GM23338 (cell line): ENCODE measurements at regions not wholly inside any gene's neighbourhood (a gene's known extent, or its start where the extent isn't known, plus 50 kb on each side); places are given as distances from the start of the nearest gene placed in this dataset.
A peak's percentile ranks its signal among the peaks of the same experiment; 100 is the strongest.

Experiments used
- CTCF ChIP-seq, 2 experiments: fragments of 200-600 bp in 1 of 2; sonication (generic) in 1 of 2; conservative IDR thresholded peaks; 2 replicates each; pipeline versions ENCODE4 v1.5.1 to v1.6.1; 2016 to 2017; ENCODE audit warnings: antibody characterized with exemption in 2 of 2, low read depth in 2 of 2, mild to moderate bottlenecking in 2 of 2, moderate library complexity in 1 of 2
- EZH2 ChIP-seq: fragments of 200-600 bp; sonication (generic); IDR thresholded peaks from one replicate; pipeline ENCODE4 v1.8.0; 2017; ENCODE audit warnings: antibody characterized with exemption, mild to moderate bottlenecking, low read depth; ENCODE audit not compliant: unreplicated experiment
- EZH2phosphoT487 ChIP-seq: fragments of 200-600 bp; sonication (generic); IDR thresholded peaks from one replicate; pipeline ENCODE4 v1.8.1; 2018; ENCODE audit warnings: antibody characterized with exemption; ENCODE audit not compliant: unreplicated experiment
- JUNB ChIP-seq: IDR thresholded peaks from one replicate; pipeline ENCODE4 v1.6.1; 2016; ENCODE audit warnings: antibody characterized with exemption; ENCODE audit not compliant: unreplicated experiment
- POLR2AphosphoS5 ChIP-seq: IDR thresholded peaks from 2 replicates; pipeline ENCODE4 v1.6.1; 2016; ENCODE audit warnings: antibody characterized with exemption, low read depth
- STAT1 ChIP-seq: IDR thresholded peaks from one replicate; pipeline ENCODE4 v1.6.1; 2016; ENCODE audit warnings: antibody characterized with exemption; ENCODE audit not compliant: unreplicated experiment
- ZNF114 ChIP-seq: fragments of 250-450 bp; sonication (Bioruptor Pico); IDR thresholded peaks from 2 replicates; pipeline ENCODE4 v1.5.0; 2020; ENCODE audit warnings: mild to moderate bottlenecking, moderate library complexity
- ZNF331 ChIP-seq: fragments of 250-450 bp; sonication (Bioruptor Pico); IDR thresholded peaks from 2 replicates; pipeline ENCODE4 v1.5.0; 2020; ENCODE audit warnings: low read depth, mild to moderate bottlenecking, moderate library complexity
- TF ChIP-seq, protein P1 (sequence below): IDR thresholded peaks from one replicate; pipeline ENCODE4 v1.6.1; 2018; ENCODE audit warnings: antibody characterized with exemption; ENCODE audit not compliant: unreplicated experiment

DNA sequence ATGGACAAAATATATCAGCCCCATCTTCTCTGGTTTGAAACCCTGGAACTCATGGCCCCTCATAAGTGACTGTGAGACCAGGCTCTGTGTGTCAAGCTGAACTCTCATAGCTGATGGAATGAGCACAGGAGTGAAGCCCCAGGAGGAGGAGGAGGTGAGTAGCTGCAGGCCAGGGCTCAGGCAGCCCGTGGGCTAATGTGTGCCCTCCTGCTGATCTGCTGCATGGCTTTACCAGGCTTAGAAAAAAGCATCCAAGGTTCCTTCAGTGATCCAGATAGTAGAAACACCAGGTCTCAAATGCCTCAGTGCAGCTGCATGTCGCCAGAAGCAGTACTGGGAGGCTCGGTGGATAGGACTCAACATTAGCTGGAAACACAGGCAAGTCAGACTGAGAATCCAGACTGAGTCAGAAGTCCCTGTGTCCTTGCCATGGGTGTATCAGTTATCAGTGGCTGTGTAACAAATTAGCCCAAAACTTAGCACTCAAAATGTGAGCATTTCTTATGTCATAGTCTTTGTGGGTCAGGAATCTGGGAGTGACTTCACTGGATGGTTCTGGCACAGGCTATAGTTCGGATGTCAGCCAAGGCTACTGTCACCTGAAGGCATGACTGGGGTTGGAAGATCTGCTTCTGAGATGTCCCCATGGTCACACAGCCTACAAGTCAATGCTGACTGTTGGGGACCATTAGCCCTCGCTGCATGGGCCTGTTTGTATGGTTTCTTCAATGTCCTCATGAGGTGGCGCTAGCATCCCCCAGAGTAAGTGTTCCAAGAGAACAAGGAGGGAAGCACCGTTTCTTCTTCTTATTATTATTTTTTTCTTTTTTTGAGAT, 255.4 kb upstream of the IRF2BP2 start:
- TF ChIP-seq CTCF (conservative IDR thresholded peaks at IDR 0.05; ENCODE audit: low read depth in 2 of 2) (peak; percentile 25 to 58; a peak in 2 of 4 replicates), STAT1 (no peak), ZNF114 (no peak), JUNB (no peak), POLR2AphosphoS5 (no peak), EZH2 (no peak), ZNF331 (CRISPR knock-in tag) (no peak), EZH2phosphoT487 (no peak)
- TF ChIP-seq, protein P1, sequence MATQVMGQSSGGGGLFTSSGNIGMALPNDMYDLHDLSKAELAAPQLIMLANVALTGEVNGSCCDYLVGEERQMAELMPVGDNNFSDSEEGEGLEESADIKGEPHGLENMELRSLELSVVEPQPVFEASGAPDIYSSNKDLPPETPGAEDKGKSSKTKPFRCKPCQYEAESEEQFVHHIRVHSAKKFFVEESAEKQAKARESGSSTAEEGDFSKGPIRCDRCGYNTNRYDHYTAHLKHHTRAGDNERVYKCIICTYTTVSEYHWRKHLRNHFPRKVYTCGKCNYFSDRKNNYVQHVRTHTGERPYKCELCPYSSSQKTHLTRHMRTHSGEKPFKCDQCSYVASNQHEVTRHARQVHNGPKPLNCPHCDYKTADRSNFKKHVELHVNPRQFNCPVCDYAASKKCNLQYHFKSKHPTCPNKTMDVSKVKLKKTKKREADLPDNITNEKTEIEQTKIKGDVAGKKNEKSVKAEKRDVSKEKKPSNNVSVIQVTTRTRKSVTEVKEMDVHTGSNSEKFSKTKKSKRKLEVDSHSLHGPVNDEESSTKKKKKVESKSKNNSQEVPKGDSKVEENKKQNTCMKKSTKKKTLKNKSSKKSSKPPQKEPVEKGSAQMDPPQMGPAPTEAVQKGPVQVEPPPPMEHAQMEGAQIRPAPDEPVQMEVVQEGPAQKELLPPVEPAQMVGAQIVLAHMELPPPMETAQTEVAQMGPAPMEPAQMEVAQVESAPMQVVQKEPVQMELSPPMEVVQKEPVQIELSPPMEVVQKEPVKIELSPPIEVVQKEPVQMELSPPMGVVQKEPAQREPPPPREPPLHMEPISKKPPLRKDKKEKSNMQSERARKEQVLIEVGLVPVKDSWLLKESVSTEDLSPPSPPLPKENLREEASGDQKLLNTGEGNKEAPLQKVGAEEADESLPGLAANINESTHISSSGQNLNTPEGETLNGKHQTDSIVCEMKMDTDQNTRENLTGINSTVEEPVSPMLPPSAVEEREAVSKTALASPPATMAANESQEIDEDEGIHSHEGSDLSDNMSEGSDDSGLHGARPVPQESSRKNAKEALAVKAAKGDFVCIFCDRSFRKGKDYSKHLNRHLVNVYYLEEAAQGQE, result no peak
